CD4-positive, alpha-beta T cell treated with Interleukin-17A for 4 hours (primary cell): ENCODE measurements at regions not wholly inside any gene's neighbourhood (a gene's known extent, or its start where the extent isn't known, plus 50 kb on each side); places are given as distances from the start of the nearest gene placed in this dataset.
"Not testable (repeated sequence)": the region's sequence is repeated elsewhere in the genome, so short reads cannot be mapped to it uniquely, and the experiment has no call there.

Source experiments
- DNase-seq: peaks from one replicate; pipeline ENCODE4 v3.0.0-alpha.2; 2020; ENCODE audit warnings: mixed read lengths

DNA sequence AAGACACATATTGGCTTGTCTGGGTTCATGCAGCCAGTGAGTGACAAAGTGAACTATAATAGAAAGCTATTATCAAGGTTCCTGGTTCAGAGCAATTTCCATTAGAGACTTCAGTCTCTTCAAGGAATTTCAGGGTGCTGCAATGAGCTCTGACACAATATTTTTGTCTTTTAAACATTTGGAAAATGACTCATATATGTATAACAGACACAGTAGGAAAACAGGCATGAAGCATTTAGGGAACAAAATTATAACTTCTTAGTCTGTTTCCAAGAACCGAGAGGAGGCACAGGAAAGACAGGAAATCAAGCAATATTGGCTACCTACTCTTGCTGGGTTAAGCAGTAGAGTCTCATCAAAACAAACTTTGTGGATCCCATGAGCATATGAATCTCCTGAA is 170.4 kb downstream of the PTPRC start:
- no peak for DNase-seq

GRCh38 chr1:198811449-198811848 is 172.6 kb downstream of the PTPRC start:
- no peak for DNase-seq

DNA sequence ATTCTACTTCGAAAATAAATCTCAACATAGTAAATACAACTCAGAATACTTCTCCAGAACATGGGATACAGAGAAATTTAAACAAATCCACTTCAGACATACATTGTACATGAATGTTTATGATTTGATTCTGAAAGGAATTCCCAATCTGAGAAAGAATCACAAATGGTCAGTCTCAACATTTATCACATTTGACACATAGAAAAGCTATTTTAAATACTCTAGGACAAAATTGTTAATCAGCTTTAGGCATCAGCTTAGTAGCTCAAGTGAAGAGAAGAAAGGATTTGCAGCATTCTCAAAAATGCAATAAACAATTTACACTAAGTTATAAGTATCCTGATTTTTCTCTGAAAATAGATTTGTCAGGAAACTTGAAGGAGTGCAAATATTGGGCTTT is 184.8 kb downstream of the PTPRC start:
- DNase-seq: no peak

GRCh38 chr1:198825254-198825653 is 186.4 kb downstream of the PTPRC start:
- no peak for DNase-seq

DNA sequence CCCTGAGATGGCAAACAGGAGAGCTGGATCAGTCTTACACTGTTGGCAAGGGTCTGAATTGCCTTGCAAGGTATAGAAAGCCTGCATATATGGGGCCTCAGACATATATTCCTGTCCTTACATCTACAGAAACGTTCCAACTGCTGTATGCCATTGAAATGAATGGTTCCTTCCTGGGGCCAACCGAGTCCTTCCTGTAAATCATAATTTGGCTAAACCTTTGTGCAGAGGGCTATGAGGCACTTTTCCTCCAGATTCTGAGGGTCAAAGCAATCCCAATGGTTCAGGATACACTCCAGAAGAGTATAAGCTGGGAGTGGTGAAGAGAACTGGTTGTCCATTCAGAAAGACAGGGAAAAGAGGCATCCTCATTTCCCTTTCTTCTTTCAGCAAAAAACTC is 190.5 kb downstream of the PTPRC start:
- DNase-seq: no peak

- no peak for DNase-seq
Measured at GRCh38 chr1:198829944-198830343, 191.1 kb downstream of the PTPRC start.

DNA sequence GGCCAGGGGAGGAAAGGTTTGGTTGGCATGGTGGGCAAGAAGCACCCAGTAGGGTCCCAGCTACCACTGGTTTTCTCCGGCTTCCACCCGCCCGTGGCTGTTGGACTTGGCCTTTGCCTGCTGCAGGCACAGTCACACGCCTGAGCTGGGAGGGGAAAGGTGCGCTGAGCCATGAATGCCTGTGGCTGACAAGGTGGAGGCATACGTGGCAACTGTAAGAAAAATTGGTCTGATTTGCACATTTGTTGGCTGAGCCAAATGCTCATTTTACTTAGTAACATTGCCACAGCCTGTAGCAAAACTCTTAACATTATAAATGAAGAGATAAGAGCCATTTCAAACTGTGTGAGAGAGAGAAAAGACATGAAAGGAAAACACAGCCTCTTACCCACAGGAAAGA is 191.6 kb downstream of the PTPRC start:
- no peak for DNase-seq

GRCh38 chr1:198833706-198834503 is 195.1 kb downstream of the PTPRC start:
- DNase-seq: no peak

DNA sequence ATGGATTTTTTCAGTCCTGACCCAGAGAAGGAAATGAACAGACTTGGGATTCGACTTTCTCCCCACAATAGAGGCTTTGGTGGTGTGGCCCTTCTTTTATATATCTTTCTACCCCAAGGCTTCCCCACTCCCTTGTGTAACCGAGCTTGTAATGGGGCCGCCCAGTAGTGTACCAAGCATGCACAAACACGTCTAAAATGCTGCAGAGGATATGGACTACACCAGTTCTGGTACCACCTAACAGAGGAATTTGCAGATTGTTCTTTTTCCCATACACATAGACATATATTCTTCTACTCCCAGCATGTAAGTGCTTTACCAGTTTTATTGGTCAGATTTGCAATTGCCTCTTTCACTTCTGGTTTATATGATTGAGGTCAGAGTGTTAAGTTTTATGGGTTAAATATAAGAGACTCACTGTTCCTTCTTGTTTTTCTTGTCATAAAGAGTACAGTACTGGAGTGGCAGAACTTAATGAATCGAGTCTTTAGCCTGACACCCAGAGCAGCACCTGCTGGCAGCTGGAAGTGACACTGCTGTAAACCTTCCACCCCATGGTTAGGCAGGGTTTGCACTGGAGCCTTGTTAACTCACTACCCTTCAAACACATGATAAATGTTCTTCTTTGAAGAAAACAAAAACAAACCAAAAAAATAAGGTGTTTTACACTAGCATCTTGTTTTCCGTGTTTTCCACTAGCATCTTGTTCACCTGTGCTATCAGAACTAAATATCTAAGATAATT is 198.6 kb downstream of the PTPRC start:
- DNase-seq: no peak

DNA sequence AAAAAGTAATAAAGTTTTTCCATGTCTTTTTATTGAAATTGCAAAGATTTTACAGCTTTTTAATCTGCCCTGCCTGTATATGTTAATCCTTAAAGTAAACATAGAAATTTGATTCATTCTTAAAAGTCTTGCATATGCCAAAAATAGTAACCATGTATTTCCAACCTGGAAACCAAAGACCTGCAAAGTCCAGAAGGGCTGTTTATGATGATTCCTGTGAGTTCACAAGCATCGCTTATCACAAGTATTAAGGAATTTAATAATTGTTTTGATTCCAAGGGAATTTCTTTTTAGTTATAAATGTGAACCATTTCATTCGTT is 199.1 kb downstream of the PTPRC start:
- DNase-seq: no peak

DNA sequence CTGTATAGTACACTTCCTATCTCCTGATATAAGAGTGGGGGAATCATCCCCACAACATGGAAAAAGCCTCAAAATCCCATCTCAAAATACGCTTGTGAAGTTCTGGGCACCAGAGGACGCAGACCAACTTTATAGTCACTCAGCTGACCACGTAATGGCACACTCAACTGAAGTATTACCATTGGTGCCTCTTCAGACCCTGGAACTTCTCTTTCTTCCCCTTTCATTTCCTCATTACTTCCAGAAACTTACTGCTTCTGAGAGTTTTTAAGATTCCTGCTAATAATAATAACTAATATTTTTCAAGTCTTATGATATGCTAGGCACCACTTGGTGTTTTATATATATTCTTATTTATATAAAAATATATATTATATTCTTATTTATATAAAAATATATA is 202.6 kb downstream of the PTPRC start:
- DNase-seq: no peak

- no peak for DNase-seq
Measured at GRCh38 chr1:198842686-198843085, 203.8 kb downstream of the PTPRC start.

GRCh38 chr1:198845271-198845670 is 206.4 kb downstream of the PTPRC start:
- DNase-seq: no peak

DNA sequence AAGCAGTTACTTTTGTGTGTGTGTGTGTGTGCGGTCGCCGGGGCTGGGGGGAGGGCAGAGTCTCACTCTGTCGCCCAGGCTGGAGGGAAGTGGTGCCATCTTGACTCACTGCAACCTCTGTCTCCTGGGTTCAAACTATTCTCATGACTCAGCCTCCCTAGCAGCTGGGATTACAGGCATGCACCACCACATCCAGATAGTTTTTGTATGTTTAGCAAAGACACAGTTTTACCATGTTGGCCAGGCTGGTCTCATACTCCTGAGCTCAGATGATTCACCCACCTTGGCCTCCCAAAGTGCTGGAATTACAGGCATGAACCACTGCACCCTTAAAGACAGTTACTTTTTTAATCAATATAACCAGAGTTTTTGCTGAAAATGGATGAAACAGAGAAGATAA is 207.0 kb downstream of the PTPRC start:
- no peak for DNase-seq

- no peak for DNase-seq
Measured at GRCh38 chr1:198846556-198846955, 207.7 kb downstream of the PTPRC start.

- DNase-seq: no peak
Measured at GRCh38 chr1:198848206-198848605, 209.4 kb downstream of the PTPRC start.

- DNase-seq: no peak
Measured at GRCh38 chr1:198848649-198849048, 209.8 kb downstream of the PTPRC start.

DNA sequence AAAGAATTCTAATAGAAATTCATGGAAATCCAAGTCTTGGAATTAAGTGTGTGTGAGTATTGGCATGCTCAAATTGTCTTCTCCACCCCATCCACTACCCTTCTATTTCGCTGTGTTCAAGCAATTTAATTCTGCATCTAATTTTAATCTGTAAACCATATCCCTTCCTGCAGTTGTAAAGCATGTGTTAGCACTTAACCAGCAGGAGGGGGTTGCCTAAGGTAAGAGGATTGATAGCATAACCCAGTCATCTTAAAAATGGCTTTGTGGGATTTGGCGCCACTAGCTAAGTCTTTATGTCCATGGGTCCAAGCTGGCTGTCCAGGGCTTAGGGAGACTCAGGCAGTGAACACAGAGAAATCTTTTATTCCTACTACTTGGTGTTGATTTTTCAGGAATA is 210.3 kb downstream of the PTPRC start:
- no peak for DNase-seq

DNA sequence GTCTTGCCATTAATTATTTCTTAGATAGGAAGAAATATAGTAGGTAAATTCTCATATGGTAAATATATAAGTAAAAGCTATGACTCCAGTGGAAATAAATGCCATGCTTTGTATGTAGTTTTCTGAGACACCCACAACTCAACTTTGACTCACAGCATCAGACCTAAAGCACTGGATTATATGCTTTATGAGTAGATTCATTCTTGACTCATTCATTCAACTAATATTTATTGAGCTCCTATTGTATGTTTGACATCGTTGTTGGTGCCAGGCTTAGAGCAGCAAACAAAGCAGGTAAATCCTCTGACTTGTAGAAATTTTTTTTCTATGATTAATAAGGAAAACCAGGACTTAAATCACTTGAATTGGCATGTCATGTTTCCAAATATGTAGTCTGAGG is 211.4 kb downstream of the PTPRC start:
- no peak for DNase-seq

DNA sequence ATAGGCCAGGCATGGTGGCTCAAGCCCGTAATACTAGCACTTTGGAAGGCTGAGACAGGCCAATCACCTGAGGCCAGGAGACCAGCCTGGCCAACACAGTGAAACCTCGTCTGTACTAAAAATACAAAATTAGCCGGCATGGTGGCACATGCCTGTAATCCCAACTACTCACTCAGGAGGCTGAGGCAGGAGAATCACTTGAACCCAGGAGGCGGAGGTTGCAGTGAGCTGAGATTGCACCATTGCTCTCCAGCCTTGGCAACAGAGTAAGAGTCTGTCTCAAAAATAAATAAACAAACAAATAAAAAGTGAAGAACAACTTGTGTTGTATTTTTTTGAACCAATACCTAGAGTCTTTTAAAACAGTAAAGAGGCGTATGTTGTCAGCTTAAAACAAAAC is 212.1 kb downstream of the PTPRC start:
- not testable (repeated sequence) for DNase-seq

DNA sequence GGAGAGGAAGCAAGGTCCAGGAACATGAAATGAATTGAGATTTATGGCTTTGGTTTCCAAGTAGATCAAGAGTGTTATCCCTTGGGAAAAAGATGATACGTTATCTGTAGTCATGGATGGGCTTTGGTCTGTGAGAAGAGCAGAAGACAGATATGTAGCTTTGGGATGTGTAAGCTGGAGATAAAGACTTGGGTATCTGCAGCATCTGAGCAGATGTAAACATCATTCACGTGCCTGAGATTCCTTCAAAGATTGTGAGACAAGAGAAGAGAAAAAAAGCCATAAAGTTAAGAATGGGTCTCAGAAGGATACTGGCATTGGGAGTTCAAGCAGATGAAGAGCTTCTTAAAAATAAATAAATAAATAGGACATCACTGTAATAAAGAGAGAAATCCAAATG is 217.8 kb downstream of the PTPRC start:
- DNase-seq: no peak

- no peak for DNase-seq
Measured at GRCh38 chr1:198858033-198858432, 219.2 kb downstream of the PTPRC start.

GRCh38 chr1:198860371-198860770 is 221.5 kb downstream of the PTPRC start:
- no peak for DNase-seq

GRCh38 chr1:198861636-198862035 is 222.8 kb downstream of the PTPRC start:
- no peak for DNase-seq

- no peak for DNase-seq
Measured at GRCh38 chr1:198864695-198865094, 225.9 kb downstream of the PTPRC start.
